ENCODE measurements at regions not wholly inside any gene's neighbourhood (a gene's known extent, or its start where the extent isn't known, plus 50 kb on each side); places are given as distances from the start of the nearest gene placed in this dataset.

DNA sequence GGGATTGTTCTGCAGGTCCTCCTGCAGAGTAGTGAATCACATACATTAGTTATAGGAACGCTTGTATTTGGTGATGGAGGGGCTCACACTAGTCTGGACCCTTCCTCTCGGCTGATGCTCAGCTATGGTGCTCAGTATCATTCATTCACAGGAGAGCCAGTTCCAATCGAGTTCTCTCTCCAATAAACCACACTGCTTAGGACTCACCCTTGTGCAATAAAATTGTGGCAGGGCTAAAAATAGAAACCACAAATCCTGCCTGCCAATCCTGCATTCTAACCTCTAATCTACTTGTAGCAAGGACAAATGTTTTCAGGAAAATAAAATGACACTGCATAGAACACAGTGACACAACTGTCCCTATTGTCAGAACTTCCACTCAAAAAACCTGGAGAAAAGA is 138.4 kb upstream of the TBL1XR1 start:
- Histone ChIP-seq H3K9me3 (ENCODE audit: low read length) (no peaks in the 10 kb centered on the region), H3K9ac (ENCODE audit: low read length) (no peak overlapping the region), H3K27ac (ENCODE audit: low read length) (no peak overlapping the region), H3K79me2 (replicated peaks; ENCODE audit: insufficient read depth, low read length) (no peaks in the 10 kb centered on the region), H3K27me3 (ENCODE audit: insufficient read depth, low read depth, low read length) (no peaks in the 10 kb centered on the region), H2AFZ (ENCODE audit: low read depth, low read length) (no peak overlapping the region), H3K36me3 (ENCODE audit: insufficient read depth, low read length) (no peaks in the 10 kb centered on the region), H3F3A (ENCODE audit: insufficient read depth, low read length, poor library complexity, severe bottlenecking) (no peaks in the 10 kb centered on the region), H4K20me1 (ENCODE audit: insufficient read depth) (no peaks in the 10 kb centered on the region), H3K9me2 (ENCODE audit: insufficient read depth, low read length) (no peaks in the 10 kb centered on the region), H3K4me3 (ENCODE audit: low read length) (no peak overlapping the region), H3K4me2 (ENCODE audit: low read length) (no peak overlapping the region)
- TF ChIP-seq, protein P1, sequence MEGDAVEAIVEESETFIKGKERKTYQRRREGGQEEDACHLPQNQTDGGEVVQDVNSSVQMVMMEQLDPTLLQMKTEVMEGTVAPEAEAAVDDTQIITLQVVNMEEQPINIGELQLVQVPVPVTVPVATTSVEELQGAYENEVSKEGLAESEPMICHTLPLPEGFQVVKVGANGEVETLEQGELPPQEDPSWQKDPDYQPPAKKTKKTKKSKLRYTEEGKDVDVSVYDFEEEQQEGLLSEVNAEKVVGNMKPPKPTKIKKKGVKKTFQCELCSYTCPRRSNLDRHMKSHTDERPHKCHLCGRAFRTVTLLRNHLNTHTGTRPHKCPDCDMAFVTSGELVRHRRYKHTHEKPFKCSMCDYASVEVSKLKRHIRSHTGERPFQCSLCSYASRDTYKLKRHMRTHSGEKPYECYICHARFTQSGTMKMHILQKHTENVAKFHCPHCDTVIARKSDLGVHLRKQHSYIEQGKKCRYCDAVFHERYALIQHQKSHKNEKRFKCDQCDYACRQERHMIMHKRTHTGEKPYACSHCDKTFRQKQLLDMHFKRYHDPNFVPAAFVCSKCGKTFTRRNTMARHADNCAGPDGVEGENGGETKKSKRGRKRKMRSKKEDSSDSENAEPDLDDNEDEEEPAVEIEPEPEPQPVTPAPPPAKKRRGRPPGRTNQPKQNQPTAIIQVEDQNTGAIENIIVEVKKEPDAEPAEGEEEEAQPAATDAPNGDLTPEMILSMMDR (IDR thresholded peaks at IDR 0.05; ENCODE audit: poor library complexity, severe bottlenecking): no peak
- TF ChIP-seq POLR2AphosphoS5 (IDR thresholded peaks at IDR 0.05): peak; percentile 48

DNA sequence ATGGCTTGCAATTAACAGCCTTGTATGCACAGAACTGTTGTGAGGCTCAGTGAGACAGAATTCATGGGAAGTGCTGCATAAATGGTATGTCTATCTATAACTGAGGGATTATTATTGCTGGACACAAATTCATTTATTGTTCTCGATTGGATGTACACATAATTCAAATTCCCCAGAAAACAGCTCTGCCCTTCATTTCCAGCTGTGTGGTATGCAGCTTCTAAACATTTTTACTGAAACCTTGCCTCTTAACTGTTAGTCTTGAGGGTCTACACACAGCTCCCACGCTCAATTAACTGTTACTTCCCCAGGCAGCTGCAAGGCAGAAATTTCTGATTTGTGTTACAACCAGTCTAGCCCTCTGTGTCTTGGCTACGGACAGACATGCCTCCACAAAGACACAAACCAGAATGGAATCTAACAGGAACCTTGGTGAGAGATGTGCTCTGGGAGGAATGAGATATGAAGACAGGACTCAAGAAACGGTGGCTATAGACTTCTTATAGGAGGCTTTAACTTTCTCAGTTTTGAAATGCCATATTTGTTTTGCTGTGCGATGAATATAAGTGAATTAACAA is 139.7 kb upstream of the TBL1XR1 start:
- Histone ChIP-seq H3K27me3 (ENCODE audit: insufficient read depth, low read depth, low read length) (no peaks in the 10 kb centered on the region), H3K4me2 (ENCODE audit: low read length) (no peak overlapping the region), H4K20me1 (ENCODE audit: insufficient read depth) (no peaks in the 10 kb centered on the region), H3K27ac (ENCODE audit: low read length) (no peak overlapping the region), H3K4me3 (ENCODE audit: low read length) (no peak overlapping the region), H2AFZ (ENCODE audit: low read depth, low read length) (no peak overlapping the region), H3K79me2 (replicated peaks; ENCODE audit: insufficient read depth, low read length) (no peaks in the 10 kb centered on the region), H3F3A (ENCODE audit: insufficient read depth, low read length, poor library complexity, severe bottlenecking) (no peaks in the 10 kb centered on the region), H3K9ac (ENCODE audit: low read length) (no peak overlapping the region), H3K36me3 (ENCODE audit: insufficient read depth, low read length) (no peaks in the 10 kb centered on the region), H3K9me2 (ENCODE audit: insufficient read depth, low read length) (no peaks in the 10 kb centered on the region), H3K9me3 (ENCODE audit: low read length) (no peaks in the 10 kb centered on the region)
- TF ChIP-seq EP300 (conservative IDR thresholded peaks at IDR 0.05; ENCODE audit: poor library complexity, severe bottlenecking): no peak

GRCh38 chr3:177337541-177338331 is 140.5 kb upstream of the TBL1XR1 start:
- Histone ChIP-seq H3K27ac (ENCODE audit: low read length) (no peak overlapping the region), H3K9ac (ENCODE audit: low read length) (no peak overlapping the region), H3K36me3 (ENCODE audit: insufficient read depth, low read length) (no peaks in the 10 kb centered on the region), H3K27me3 (ENCODE audit: insufficient read depth, low read depth, low read length) (no peaks in the 10 kb centered on the region), H4K20me1 (ENCODE audit: insufficient read depth) (no peaks in the 10 kb centered on the region), H3K9me2 (ENCODE audit: insufficient read depth, low read length) (no peaks in the 10 kb centered on the region), H3F3A (ENCODE audit: insufficient read depth, low read length, poor library complexity, severe bottlenecking) (no peaks in the 10 kb centered on the region), H3K4me2 (ENCODE audit: low read length) (no peak overlapping the region), H3K4me3 (ENCODE audit: low read length) (no peak overlapping the region), H2AFZ (ENCODE audit: low read depth, low read length) (no peak overlapping the region), H3K79me2 (replicated peaks; ENCODE audit: insufficient read depth, low read length) (no peaks in the 10 kb centered on the region), H3K9me3 (ENCODE audit: low read length) (no peaks in the 10 kb centered on the region)
- no peak for TF ChIP-seq EZH2 (IDR thresholded peaks at IDR 0.05; ENCODE audit: borderline replicate concordance, insufficient read depth, low read length, poor library complexity, severe bottlenecking)
- TF ChIP-seq SMC3 (conservative IDR thresholded peaks at IDR 0.05; ENCODE audit: poor library complexity): no peak
- TF ChIP-seq EP300 (conservative IDR thresholded peaks at IDR 0.05; ENCODE audit: poor library complexity, severe bottlenecking): no peak
- no peak for TF ChIP-seq TAF1 (IDR thresholded peaks at IDR 0.05; ENCODE audit: low read depth)
- TF ChIP-seq MXI1 (conservative IDR thresholded peaks at IDR 0.05; ENCODE audit: poor library complexity, severe bottlenecking): no peak
- TF ChIP-seq, protein P1 (IDR thresholded peaks at IDR 0.05; ENCODE audit: poor library complexity, severe bottlenecking): no peak
- TF ChIP-seq, protein P2, sequence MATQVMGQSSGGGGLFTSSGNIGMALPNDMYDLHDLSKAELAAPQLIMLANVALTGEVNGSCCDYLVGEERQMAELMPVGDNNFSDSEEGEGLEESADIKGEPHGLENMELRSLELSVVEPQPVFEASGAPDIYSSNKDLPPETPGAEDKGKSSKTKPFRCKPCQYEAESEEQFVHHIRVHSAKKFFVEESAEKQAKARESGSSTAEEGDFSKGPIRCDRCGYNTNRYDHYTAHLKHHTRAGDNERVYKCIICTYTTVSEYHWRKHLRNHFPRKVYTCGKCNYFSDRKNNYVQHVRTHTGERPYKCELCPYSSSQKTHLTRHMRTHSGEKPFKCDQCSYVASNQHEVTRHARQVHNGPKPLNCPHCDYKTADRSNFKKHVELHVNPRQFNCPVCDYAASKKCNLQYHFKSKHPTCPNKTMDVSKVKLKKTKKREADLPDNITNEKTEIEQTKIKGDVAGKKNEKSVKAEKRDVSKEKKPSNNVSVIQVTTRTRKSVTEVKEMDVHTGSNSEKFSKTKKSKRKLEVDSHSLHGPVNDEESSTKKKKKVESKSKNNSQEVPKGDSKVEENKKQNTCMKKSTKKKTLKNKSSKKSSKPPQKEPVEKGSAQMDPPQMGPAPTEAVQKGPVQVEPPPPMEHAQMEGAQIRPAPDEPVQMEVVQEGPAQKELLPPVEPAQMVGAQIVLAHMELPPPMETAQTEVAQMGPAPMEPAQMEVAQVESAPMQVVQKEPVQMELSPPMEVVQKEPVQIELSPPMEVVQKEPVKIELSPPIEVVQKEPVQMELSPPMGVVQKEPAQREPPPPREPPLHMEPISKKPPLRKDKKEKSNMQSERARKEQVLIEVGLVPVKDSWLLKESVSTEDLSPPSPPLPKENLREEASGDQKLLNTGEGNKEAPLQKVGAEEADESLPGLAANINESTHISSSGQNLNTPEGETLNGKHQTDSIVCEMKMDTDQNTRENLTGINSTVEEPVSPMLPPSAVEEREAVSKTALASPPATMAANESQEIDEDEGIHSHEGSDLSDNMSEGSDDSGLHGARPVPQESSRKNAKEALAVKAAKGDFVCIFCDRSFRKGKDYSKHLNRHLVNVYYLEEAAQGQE (IDR thresholded peaks at IDR 0.05; ENCODE audit: borderline replicate concordance): no peak
- no peak for TF ChIP-seq RAD21 (conservative IDR thresholded peaks at IDR 0.05)
- TF ChIP-seq POLR2AphosphoS5 (IDR thresholded peaks at IDR 0.05): no peak

Data from neural cell (in vitro differentiated cells).